ENCODE measurements at regions not wholly inside any gene's neighbourhood (a gene's known extent, or its start where the extent isn't known, plus 50 kb on each side); places are given as distances from the start of the nearest gene placed in this dataset.

GRCh38 chr2:191515551-191515950 lies 162.4 kb upstream of the NABP1 start:
- no peak for DNase-seq

GRCh38 chr2:191516260-191516659 lies 161.7 kb upstream of the NABP1 start:
- no peak for DNase-seq

DNA sequence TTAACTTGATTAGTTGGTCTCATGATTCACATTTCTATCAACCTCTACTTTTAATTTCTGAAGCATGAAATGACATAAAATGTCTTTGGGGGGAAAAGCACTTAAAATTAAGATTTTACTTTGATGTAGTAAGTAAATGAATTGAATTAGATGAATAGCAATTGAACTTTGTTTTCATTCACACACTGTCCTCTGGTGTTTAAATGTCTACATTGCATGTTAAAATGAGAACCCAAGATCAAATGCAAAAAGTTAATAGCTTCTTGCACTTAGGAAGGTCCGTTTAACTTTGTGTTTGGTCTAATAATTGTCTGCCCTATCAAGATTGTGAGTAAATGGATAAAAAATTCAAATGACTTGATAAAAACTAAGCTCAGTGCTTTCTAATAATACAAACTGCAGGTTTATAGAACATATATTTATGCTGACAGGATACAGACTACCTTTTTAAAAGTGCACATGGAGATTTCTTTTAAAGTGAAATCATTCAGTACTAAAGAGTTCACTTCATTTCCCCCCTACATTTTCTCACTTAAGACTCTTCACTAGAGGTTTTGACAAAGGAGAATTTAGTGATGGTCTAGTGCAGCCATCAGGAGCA lies 156.2 kb upstream of the NABP1 start:
- no peak for DNase-seq

DNA sequence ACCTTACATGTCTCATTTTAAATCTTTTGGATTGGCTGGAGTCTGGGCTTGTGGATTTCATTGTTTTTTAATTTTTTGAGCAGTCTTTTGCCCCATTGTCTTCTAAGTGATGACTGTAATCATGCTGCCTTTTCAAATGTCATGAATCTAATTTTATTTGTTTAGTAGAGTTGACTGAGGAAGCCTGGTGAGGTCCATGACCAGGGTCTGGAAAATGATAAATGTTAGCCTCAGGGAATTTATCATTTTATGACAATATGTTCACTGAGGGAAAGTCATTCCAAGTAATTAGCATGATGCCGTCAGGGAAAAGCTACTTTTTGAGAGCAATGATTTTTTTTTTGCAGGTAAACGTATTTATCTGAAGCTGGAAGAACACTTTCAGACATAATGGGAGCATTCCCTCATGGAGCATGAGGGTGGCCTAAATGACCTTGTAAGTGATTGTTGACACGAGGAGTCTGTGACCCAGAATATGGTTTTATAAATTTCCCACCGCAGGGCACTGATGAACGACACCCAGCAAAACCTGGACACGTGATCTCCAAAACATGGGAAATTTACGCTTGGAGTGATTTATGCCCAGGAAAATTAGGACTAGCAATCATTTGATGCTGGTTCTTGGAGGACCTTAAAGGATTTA lies 155.3 kb upstream of the NABP1 start:
- DNase-seq, result no peak

- DNase-seq, result no peak
Observed at GRCh38 chr2:191526091-191526490, 151.8 kb upstream of the NABP1 start.

- DNase-seq, result no peak
Observed at GRCh38 chr2:191526536-191526935, 151.4 kb upstream of the NABP1 start.

DNA sequence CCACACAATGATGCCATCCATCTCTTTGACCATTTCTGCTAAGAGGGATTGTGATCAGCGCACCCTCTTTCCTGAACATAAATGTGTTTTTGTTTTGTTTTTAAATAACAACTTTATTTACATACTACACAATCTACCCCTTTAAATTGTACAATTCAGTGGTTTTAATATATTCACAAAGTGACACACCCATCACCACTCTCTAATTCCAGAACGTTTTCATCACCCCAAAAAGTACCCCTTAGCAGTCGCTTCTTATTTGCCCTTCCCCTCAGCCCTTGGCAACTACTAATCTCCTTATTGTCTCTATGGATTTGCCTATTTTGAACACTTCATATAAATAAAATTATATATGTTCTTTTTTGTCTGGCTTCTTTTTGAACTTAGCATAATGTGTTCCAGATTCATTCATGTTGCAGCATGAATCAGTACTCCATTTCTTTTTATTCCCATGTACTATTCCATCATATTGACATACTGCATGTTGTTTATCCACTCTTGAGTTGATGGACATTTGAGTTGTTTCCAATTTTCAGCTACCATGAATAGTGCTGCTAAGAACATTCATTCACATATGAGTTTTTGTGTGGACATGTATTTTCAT lies 150.9 kb upstream of the NABP1 start:
- DNase-seq, result no peak

GRCh38 chr2:191530618-191531017 lies 147.3 kb upstream of the NABP1 start:
- DNase-seq, result no peak

- no peak for DNase-seq
Observed at GRCh38 chr2:191533693-191534180, 144.2 kb upstream of the NABP1 start.

DNA sequence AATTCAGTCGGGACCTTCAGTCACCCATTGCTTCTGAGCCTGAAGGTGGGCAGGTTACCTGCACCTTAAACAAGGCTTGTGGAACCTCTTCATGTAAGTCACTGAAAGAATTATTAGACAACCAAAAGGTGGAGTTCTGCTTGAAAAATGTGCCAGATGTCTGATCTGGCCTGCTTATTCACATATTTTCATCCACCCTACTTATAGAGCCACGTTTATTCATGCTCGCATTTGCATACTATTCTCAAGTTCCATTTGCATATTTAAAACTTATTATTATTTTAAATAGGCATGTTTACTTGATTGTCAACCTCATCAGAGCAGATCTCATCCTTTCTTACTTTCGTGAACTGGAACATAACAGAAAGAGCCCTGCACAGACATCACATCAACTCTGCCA lies 140.0 kb upstream of the NABP1 start:
- DNase-seq, result no peak

DNA sequence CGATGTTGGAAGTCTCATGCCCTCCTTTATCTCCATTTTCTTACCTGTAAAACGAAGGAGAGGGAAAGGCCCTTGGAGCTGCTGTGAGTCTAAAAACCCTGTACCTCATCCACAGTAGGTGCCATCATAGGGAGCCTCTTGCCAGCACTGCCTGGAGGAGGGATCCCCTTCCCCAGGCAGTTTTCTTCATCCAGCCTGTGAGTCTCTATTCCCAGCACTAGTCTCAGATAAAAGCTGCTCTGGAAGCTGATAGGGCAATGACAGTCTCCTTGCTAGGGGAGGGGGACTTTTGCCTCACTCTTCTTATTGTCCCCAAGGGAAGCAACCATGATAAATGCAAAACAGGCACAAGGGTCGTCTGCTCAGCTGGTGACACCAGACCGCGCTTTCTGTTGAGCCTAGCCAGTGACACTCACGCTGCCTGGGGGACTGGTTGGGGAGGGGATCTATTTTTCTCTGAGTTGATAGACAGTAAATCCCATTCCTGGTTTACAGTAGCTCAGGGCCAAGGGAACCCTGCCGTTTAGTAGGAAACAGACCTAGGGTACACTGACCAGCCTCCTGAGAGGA lies 139.5 kb upstream of the NABP1 start:
- DNase-seq, result no peak

- DNase-seq, result peak; percentile 9 to 18
Observed at GRCh38 chr2:191539068-191539467, 138.9 kb upstream of the NABP1 start.

GRCh38 chr2:191540681-191541080 lies 137.3 kb upstream of the NABP1 start:
- no peak for DNase-seq

- no peak for DNase-seq
Observed at GRCh38 chr2:191543708-191544107, 134.2 kb upstream of the NABP1 start.

DNA sequence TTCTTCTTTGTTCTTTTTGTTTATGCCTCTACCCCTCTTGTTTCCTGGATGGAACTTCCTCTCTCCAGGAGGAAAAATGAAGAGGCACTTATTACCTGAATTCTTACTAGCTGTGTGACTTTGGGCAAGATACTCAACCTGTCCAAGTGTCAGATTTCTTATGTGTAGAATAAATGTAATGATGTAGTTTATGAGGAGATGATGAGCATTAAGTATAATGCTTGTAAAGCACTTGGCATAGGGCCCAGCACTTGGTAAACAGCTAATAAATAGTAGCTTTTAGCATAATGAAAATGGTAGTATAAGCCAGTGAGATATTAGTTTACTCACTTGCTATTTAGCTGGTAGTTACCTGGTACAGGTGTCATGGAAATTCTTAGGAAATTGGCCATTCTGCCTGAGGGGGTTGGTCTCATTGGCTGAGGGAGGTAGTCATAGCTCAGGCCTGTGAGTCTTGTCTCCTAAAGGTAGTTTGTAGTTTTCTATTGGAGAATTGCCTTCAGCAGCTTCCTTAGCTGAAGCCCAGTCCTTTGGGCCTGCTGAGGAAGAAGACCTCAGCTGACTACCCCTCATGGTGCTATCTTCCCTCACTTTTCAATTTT lies 133.4 kb upstream of the NABP1 start:
- no peak for DNase-seq

DNA sequence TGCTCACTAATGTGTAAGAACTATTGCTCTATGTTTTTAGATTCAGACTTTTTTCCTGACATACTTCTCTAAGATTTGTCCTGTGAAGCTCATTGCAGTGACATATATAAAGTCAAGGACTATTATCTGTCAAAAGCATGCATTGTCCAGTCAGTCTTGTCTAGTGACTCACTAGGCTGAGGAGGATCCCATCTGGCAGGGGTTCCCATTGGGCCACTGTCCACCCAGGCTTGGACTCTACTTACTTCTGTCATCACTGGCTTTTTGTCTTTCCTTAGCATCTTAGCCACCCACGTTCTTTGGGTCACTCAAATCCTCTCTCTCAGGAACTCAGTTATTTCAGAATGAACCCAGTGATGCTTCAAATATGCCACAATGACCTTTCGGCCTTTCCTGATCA lies 132.6 kb upstream of the NABP1 start:
- no peak for DNase-seq

DNA sequence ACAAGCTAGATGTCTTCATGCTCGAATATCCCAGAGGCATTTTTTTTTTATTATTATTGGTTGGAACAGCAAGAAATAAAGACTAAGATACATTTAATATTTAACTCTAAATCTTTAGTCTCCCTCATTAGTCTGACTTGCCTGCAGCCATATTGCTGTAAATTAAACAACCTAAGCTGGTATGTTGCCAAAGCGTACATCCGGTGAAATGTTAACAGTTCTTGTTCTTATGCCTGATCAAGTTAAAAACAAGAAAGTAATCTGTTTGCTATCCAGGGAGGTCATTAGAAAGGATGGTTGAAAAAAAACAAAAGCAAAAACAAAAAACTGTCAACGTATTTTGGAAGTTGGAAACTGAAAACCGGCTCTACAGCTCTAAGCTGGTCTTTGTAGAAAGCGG lies 125.9 kb upstream of the NABP1 start:
- no peak for DNase-seq

DNA sequence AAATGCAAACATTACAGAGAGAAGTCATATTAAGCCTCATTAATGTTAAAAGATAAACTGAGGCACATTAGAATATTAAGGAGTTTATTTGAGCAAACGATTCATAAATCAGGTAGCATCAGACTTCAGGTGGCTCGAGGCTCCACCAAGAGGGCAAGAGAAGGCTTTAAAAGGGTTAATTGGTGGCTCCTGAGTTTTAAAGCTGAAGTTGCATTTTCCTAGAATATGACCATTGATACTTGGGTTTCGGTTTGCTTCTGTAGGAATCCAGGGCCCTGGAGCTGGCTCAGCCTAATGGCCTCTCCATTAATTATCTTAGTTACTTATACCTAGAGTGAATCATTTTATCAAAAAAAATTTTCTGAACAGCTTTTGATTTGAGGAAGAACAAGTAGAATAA lies 123.7 kb upstream of the NABP1 start:
- DNase-seq, result no peak

GRCh38 chr2:191555092-191555742 lies 122.7 kb upstream of the NABP1 start:
- peak; percentile 85 to 86 for DNase-seq

DNA sequence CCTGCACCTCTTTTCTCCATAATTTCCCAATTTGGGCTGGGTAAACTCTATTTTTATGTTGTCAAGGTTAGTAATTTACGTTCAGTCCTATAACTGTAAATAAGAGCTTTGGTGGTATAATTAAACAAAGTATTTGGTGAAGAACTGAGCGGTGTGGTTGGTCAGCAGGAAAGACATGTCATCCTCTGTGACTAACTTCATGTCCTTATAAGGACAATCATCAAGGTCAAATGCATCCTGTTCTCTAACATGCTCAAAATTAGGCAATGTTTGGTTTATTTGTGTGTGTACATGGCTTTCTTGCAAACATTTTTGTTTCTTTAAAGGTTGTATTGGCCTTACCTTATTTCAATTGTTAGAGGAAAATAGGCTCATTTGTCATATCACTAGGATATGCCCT lies 121.5 kb upstream of the NABP1 start:
- DNase-seq, result no peak

GRCh38 chr2:191557841-191558240 lies 120.1 kb upstream of the NABP1 start:
- no peak for DNase-seq

- DNase-seq, result no peak
Observed at GRCh38 chr2:191559569-191559968, 118.4 kb upstream of the NABP1 start.

DNA sequence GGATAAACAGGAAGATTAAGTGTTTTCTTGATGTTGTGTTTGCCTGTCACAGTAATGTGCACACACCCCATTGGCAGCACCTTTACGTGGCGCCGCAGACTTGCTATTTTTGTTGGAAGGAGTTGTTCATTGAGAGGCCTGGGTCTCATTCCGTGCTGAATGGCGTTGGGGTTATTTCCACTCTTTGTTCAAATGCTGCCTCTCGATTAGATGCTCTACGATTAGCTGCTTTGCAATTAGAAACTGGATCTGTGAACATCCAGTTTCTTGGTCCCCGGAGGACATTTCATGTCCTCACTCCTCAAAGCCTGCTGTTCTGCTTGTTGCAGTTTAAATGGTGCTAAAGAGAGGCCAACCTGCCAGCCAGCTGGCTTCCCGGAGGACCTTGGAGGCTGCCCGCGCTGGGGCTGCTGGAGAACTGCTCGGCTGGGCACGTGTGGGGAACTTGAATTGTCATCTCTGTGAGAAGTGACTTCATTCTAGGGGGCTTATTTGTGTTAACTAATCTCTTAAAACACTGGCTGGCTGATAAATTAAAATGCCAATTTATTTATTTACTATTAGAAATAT lies 117.4 kb upstream of the NABP1 start:
- no peak for DNase-seq
